ENCODE measurements at regions not wholly inside any gene's neighbourhood (a gene's known extent, or its start where the extent isn't known, plus 50 kb on each side); places are given as distances from the start of the nearest gene placed in this dataset.

- Histone ChIP-seq H3K27ac (ENCODE audit: control insufficient read depth, insufficient read depth) (no peak overlapping the region), H3K4me1 (ENCODE audit: control insufficient read depth, insufficient read depth, low read length) (no peaks in the 10 kb centered on the region), H4K20me1 (ENCODE audit: control insufficient read depth, insufficient read depth) (no peaks in the 10 kb centered on the region), H3K79me2 (ENCODE audit: control insufficient read depth, insufficient read depth, low read length) (no peaks in the 10 kb centered on the region), H3K36me3 (ENCODE audit: control insufficient read depth in 2 of 2, insufficient read depth in 2 of 2, low read length in 1 of 2) (no peaks in the 10 kb centered on the region), H3K27me3 (replicated peaks in 1 of 2; ENCODE audit: control insufficient read depth in 2 of 2, insufficient read depth in 2 of 2, low read length in 1 of 2) (no peaks in the 10 kb centered on the region; a peak in 1 of 4 replicates), H2AFZ (ENCODE audit: control insufficient read depth, low read depth, low read length) (no peak overlapping the region), H3K9me3 (replicated peaks; ENCODE audit: control insufficient read depth, insufficient read depth, low read length) (no peaks in the 10 kb centered on the region), H3K9ac (ENCODE audit: control insufficient read depth, insufficient read depth, low read length) (no peak overlapping the region), H3K4me2 (ENCODE audit: control insufficient read depth, insufficient read depth) (no peak overlapping the region), H3K4me3 (no peak overlapping the region)
- DNase-seq (ENCODE audit: low read depth, low spot score) (no peak), FAIRE-seq (no peak), ATAC-seq (no peak)
- CTCF ChIA-PET = no interaction called here
- RAD21 ChIA-PET (ENCODE audit: unreplicated experiment) = no interaction called here
- SMC1A ChIA-PET (ENCODE audit: uncharacterized antibody, unreplicated experiment) = no interaction called here
- POLR2A ChIA-PET = no interaction called here
- no peak for TF ChIP-seq ZBTB11 (CRISPR knock-in tag; IDR thresholded peaks at IDR 0.05)
- TF ChIP-seq STAT3 (IDR thresholded peaks at IDR 0.05; ENCODE audit: low read depth, low read length) = no peak
- TF ChIP-seq ASH2L (IDR thresholded peaks at IDR 0.05; ENCODE audit: borderline replicate concordance, low read depth) = no peak
- TF ChIP-seq STAT1 (conservative IDR thresholded peaks at IDR 0.05) = no peak
- TF ChIP-seq SUPT20H (IDR thresholded peaks at IDR 0.05; ENCODE audit: borderline replicate concordance, control insufficient read depth, low read depth, low read length) = no peak
- TF ChIP-seq KLF5 (IDR thresholded peaks at IDR 0.05; ENCODE audit: partially characterized antibody) = no peak
- TF ChIP-seq SMC3 (IDR thresholded peaks at IDR 0.05; ENCODE audit: borderline replicate concordance, low read length) = no peak
- no peak for TF ChIP-seq ZNF622 (IDR thresholded peaks at IDR 0.05)
- TF ChIP-seq TBL1XR1 (IDR thresholded peaks at IDR 0.05; ENCODE audit: low read depth, low read length) = no peak
- intact Hi-C loops (cut with micrococcal nuclease; ENCODE audit: unreplicated experiment) = no loop called here
- in situ Hi-C loops (cut with MboI) = no loop called here
- WGBS (ENCODE audit: insufficient coverage, insufficient replicate concordance, low lambda C conversion rate, missing lambda C conversion rate) = 5% methylated on average over 1 of the region's 1 CpG
- BruUV-seq (replicated peaks) = no TSS peak
Measured at GRCh38 chr6:118761645-118762044, 110.3 kb upstream of the CEP85L start.

Measured in GM12878 (cell line).